ENCODE measurements at regions not wholly inside any gene's neighbourhood (a gene's known extent, or its start where the extent isn't known, plus 50 kb on each side); places are given as distances from the start of the nearest gene placed in this dataset.
A peak's percentile ranks its signal among the peaks of the same experiment; 100 is the strongest.

- H3K36me3 Mint-ChIP-seq (ENCODE audit: low read depth): no peaks in the 10 kb centered on the region
- H3K4me3 Mint-ChIP-seq: no peak overlapping the region
- H3K27me3 Mint-ChIP-seq (ENCODE audit: low read depth, poor library complexity): no peaks in the 10 kb centered on the region
- no peak for TF ChIP-seq CTCF (IDR thresholded peaks at IDR 0.05)
- DNase-seq: no peak
- no peak overlapping the region for H3K27ac Mint-ChIP-seq
- H3K4me1 Mint-ChIP-seq: no peaks in the 10 kb centered on the region
- H3K9me3 Mint-ChIP-seq: peaks cover 4% of the 10 kb centered on the region
Observed at GRCh38 chr18:60966876-60967275, 366.4 kb upstream of the CDH20 start.

GRCh38 chr18:60975420-60975819 lies 357.8 kb upstream of the CDH20 start:
- TF ChIP-seq CTCF (IDR thresholded peaks at IDR 0.05): no peak
- no peaks in the 10 kb centered on the region for H3K36me3 Mint-ChIP-seq (ENCODE audit: low read depth)
- H3K4me3 Mint-ChIP-seq: no peak overlapping the region
- H3K27me3 Mint-ChIP-seq (ENCODE audit: low read depth, poor library complexity): no peaks in the 10 kb centered on the region
- H3K27ac Mint-ChIP-seq: no peak overlapping the region
- no peak for DNase-seq
- peaks cover 40% of the 10 kb centered on the region for H3K4me1 Mint-ChIP-seq
- H3K9me3 Mint-ChIP-seq: no peaks in the 10 kb centered on the region

GRCh38 chr18:60976976-60977375 lies 356.3 kb upstream of the CDH20 start:
- Mint-ChIP-seq H3K36me3 (ENCODE audit: low read depth) (no peaks in the 10 kb centered on the region), H3K27ac (peak overlapping the region; percentile 92), H3K4me1 (peaks cover 56% of the 10 kb centered on the region), H3K4me3 (no peak overlapping the region), H3K9me3 (no peaks in the 10 kb centered on the region), H3K27me3 (ENCODE audit: low read depth, poor library complexity) (no peaks in the 10 kb centered on the region)
- no peak for DNase-seq
- TF ChIP-seq CTCF (IDR thresholded peaks at IDR 0.05): no peak

- H3K27me3 Mint-ChIP-seq (ENCODE audit: low read depth, poor library complexity): no peaks in the 10 kb centered on the region
- no peak for TF ChIP-seq CTCF (IDR thresholded peaks at IDR 0.05)
- H3K36me3 Mint-ChIP-seq (ENCODE audit: low read depth): no peaks in the 10 kb centered on the region
- no peak overlapping the region for H3K4me3 Mint-ChIP-seq
- no peaks in the 10 kb centered on the region for H3K9me3 Mint-ChIP-seq
- peak overlapping the region; percentile 92 for H3K27ac Mint-ChIP-seq
- DNase-seq: peak; percentile 8
- H3K4me1 Mint-ChIP-seq: peaks cover 69% of the 10 kb centered on the region
Observed at GRCh38 chr18:60978338-60978737, 354.9 kb upstream of the CDH20 start.

DNA sequence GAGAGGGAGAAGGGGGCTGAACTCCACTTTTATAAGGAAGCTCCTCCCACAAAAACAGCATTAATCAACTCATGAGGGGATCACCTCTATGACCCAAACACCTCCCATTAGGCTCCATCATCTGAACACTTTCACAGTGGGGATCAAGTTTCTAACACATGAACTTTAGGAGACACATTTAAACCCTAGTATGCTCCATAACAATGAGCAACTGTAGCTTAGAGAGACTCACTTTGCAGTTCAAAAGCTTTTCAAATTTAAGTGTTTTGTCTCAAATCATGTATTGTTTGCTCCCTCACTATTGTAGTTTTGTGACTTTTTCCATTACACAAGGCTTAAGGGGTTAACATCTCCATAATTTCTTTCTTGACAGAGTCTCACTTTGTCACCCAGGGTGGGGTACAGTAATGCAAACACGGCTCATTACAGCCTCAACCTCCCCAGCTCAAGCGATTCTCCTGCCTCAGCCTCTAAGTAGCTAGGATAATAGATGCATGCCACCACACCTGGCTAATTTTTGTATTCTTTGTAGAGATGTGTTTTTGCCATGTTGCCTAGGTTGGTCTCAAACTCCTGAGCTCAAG lies 352.7 kb upstream of the CDH20 start:
- peaks cover 69% of the 10 kb centered on the region for H3K4me1 Mint-ChIP-seq
- H3K9me3 Mint-ChIP-seq: peaks cover 4% of the 10 kb centered on the region
- peak overlapping the region; percentile 98 for H3K27ac Mint-ChIP-seq
- no peaks in the 10 kb centered on the region for H3K36me3 Mint-ChIP-seq (ENCODE audit: low read depth)
- DNase-seq: no peak
- no peaks in the 10 kb centered on the region for H3K27me3 Mint-ChIP-seq (ENCODE audit: low read depth, poor library complexity)
- TF ChIP-seq CTCF (IDR thresholded peaks at IDR 0.05): no peak
- H3K4me3 Mint-ChIP-seq: no peak overlapping the region

DNA sequence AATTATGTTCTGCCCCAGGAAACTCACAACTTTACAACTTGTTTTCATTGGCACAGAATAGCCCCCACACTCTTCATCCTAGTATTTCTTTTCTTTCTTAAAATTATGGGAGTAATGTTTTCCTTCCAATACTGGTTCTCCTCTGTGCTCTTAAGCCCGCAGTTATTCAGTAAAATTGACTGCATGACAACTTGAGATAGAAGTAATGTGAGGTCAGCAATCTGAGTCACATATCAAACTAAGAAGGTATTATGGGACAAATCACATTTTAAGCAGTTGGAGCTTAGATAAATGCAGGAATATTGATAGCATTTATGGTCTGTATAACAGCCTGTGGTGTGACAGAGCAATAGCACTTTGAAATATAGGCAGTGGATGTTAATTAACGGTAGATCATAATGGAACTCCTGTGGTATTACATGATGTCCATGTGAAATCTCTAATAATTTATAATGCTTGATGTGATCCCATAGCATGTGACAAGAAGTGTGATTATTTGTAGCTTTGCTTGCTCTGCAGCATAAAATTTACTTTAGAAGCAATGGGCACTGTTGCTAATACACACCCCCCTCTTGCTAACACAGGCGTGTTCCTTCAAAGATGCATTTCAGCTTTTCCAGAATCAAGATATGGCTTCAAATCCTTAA lies 351.4 kb upstream of the CDH20 start:
- Mint-ChIP-seq H3K27ac (peak overlapping the region; percentile 98), H3K4me1 (peaks cover 64% of the 10 kb centered on the region), H3K4me3 (no peak overlapping the region), H3K9me3 (peaks cover 14% of the 10 kb centered on the region), H3K36me3 (ENCODE audit: low read depth) (no peaks in the 10 kb centered on the region), H3K27me3 (ENCODE audit: low read depth, poor library complexity) (no peaks in the 10 kb centered on the region)
- DNase-seq: no peak
- no peak for TF ChIP-seq CTCF (IDR thresholded peaks at IDR 0.05)
